ENCODE measurements at regions not wholly inside any gene's neighbourhood (a gene's known extent, or its start where the extent isn't known, plus 50 kb on each side); places are given as distances from the start of the nearest gene placed in this dataset.

DNA sequence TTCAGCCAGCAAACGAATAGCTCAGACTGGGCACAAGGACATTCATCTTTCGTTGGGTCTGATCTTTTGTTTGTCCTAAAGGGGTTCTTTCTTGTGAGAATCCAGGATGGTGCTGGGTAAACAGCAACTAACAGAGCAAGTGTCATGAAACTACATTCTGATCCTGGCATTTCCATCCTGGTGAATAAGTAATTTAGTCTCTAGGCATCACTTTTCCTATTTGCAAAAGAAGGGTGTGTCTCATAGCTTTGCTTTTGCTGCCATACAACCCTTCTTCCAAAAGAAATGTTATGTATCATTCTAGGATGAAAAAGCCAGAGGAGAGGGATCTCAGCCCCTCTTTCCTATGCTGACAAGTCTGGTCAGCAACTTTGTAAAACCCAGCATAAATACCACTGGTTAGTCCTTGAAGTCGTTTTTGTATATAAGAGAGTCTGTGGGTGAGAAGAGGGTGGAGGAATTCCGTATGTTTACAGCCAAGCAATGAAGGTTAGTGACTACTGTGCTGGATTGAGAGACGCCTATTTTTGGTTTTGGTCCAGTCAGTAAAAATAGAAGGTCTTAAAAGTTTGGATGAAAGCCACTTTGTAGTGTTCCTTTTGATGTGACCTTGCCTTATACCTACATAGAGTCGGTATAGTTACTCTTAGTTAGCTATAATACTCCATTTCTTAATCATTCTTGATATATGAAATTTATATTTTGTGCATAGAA, 88.4 kb upstream of the SLC25A13 start:
- DNase-seq (ENCODE audit: low spot score) = no peak

DNA sequence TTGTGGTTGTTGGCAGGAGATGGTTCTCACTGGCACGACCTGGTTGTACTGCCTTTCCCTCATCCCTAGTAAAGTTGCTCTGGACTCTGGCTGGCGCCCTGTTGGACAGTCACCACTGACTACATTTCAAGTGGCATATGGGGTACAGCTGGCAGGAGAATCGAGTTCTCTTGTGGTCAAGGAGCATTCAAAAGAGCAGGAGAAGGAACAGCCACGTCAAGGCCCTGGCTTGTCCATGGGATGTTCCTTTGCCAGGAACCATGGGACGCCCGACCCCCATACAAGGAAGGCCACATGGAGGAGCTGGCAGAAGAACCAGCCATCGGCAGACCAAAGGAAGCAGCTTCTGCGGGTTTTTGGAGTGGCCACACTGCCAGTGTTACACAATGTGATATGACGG, 87.0 kb upstream of the SLC25A13 start:
- no peak for DNase-seq (ENCODE audit: low spot score)

DNA sequence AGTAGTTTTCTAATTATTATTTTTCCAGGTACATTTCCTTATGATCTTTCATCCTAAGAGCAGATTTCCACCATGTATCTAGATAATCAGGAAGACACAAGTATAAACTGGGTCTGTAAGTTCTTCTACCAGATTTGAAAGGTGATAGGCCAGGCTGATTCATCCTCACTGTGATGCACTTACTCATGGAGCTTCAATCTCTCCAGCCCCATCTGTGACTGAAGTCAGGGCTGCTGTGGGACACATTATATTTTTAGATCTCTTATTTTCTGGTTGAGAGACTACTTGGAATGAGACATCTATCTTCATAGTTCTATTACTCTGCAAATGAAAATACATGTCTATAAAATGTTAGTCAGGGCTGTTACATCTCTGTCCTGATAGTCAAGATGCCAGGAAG, 85.5 kb upstream of the SLC25A13 start:
- DNase-seq (ENCODE audit: low spot score) = no peak

DNA sequence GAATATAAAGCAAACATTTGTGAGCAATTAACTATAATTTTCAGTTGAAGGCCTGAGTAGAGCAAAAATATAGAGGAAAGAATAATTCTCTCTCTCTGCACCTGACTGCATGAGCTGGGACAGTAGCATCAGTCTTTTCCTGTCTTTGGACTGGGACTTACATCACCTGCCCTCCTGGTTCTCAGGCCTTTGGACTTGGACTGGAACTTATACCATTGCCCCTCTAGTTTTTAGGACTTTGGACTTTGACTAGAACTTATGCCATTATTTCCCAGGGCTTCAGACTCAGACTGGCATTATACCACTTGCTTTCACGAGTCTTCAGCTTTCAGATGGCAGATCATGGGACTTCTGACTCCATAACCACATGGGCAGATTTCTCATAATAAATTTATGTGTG, 81.0 kb upstream of the SLC25A13 start:
- DNase-seq (ENCODE audit: low spot score) = no peak

DNA sequence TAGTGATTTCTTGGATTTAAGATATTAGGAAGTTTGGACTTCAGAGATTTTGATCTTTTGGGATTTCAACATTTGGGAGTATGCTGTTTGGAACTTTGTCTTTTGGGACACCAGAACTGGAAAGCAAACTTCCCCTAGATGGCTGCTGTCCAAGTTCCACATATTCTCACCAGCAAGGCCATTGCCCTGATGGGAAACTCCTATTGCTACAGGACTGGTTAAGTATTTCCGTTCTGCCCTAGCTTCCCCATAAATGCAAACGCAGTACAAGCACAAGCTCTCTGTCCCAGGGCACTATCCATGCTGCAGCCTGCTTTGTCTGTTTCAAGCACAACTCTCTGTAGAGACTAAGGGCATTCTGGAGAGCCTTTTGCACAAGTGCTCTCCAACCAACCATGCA, 79.3 kb upstream of the SLC25A13 start:
- DNase-seq (ENCODE audit: low spot score) = no peak

DNA sequence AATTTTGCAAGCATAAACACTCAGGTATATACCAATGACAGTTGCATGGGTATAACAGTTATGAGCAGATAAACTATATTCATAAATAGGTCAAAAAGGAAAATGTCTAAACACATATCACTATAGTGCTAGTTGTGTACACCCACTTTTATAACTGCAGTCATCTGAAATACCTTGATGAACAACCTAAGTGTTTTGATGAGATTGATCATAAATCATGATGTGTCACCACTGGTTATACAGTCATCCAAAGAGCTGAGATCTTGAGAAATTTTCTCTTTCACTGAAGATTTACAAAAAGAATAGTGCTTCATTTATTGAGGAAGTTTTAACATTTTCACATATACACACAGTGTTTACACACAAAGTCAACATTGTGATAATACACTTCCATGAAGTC, 78.6 kb upstream of the SLC25A13 start:
- DNase-seq (ENCODE audit: low spot score) = no peak

GRCh38 chr7:96400001-96400400, 78.1 kb upstream of the SLC25A13 start:
- DNase-seq (ENCODE audit: low spot score) = no peak

DNA sequence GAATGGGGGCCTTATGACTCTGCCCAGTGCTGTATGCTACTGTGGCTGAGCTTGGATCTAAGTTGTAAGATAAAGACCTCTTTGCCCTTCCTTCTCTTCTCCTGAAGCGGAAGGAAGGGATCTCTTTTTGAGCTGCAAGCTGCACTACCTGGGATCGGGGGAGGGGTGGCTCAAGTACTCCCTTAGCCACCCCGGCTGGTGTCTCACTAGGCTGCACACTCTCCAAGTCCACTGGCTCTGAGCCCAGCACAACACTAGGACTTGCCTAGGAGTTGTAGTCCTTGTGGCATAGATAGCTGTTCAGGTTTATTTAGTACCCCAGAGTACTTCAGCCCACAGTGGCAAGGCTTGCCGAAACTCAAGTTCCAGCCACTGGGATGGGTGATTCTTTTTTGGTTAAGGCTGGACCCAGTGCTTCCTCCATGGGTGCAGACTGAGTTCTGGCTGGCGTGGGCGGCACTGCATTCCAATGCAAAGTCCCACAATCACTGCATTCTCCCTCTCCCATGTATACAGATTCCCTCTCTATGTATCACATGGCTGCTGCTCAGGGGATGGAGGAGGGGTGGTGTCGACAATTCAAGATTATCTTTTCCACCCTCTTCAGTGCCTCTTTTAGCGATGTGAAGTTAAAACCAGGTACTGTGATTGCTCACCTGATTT, 76.2 kb upstream of the SLC25A13 start:
- no peak for DNase-seq (ENCODE audit: low spot score)

- no peak for DNase-seq (ENCODE audit: low spot score)
Measured at GRCh38 chr7:96388620-96389383, 66.9 kb upstream of the SLC25A13 start.

DNA sequence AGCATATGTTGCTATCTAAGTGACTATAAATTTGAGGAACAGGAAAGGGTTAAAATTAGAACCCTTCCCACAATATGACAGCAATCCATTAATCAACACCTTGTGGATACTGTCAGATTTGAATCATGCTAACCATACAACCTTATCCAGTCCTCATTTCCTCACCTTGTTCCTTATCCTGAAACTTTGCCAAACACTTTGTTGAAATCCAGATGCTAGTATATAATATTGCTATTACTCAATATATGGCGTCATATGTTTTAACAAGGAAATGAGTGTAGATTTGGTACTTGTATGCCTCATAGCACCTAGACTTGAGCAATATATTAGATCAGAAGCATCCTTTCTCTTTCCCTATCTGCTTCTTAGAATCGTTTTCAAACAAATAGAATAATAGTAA, 66.3 kb upstream of the SLC25A13 start:
- no peak for DNase-seq (ENCODE audit: low spot score)

- no peak for DNase-seq (ENCODE audit: low spot score)
Measured at GRCh38 chr7:96380111-96380512, 58.2 kb upstream of the SLC25A13 start.

DNA sequence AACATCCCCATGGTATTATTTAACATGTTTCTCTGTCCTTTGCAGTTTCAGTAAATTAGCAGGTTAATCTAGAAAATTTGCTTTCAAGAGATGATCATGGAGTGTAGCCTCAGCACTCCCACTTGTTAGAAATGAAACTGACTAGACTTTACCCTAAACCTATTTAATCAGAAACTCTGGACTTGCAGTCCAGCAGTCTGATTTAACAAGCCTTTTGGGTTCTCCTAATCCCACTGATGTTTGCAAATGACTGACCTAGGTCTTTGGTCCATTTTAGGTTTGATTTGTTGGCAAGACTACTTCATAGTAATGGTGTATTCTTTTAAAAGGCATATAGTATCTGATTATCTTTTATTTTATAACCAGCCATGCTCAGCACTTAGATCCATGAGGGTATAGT, 55.5 kb upstream of the SLC25A13 start:
- DNase-seq (ENCODE audit: low spot score) = no peak

Measured in putamen (tissue), 1 donor.